ENCODE measurements at regions not wholly inside any gene's neighbourhood (a gene's known extent, or its start where the extent isn't known, plus 50 kb on each side); places are given as distances from the start of the nearest gene placed in this dataset.

DNA sequence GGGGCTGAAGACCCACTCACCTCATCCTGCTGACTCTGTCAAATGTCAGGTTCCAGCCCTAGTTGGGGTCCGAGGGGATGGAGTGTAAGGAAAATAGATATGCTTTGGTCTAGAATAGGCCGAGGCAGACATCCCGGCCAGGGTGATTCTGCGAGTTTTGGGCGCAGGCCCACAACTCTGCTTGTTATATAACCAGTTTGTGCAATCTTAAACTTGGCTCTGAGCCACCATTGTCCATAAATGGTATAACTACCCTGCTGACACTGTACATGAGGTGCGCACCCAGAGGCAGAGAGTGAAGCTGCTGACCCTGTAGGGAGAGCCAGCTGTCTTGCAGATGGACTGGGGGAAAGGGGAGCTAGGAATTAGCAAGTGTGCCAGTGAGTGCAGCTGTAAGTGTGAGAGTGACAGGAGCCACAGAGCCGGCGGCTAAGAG, 1388.8 kb downstream of the AMY1C start:
- 58% methylated on average over 8 of the region's 8 CpGs for WGBS
- Histone ChIP-seq H3K27me3 (ENCODE audit: control insufficient read depth, insufficient read depth) (no peaks in the 10 kb centered on the region), H3K4me3 (ENCODE audit: low read length) (no peak overlapping the region), H3K27ac (ENCODE audit: low read length) (no peak overlapping the region), H3K4me1 (ENCODE audit: control insufficient read depth, insufficient read depth, low read length) (no peaks in the 10 kb centered on the region), H3K9me3 (ENCODE audit: control insufficient read depth, low read length) (no peaks in the 10 kb centered on the region)
- intact Hi-C loops (cut with DNase I), result no loop called here
- peak in 1 of 2 donors; percentile 83 for ATAC-seq
- peak; percentile 17 to 76 (median 52) for DNase-seq

DNA sequence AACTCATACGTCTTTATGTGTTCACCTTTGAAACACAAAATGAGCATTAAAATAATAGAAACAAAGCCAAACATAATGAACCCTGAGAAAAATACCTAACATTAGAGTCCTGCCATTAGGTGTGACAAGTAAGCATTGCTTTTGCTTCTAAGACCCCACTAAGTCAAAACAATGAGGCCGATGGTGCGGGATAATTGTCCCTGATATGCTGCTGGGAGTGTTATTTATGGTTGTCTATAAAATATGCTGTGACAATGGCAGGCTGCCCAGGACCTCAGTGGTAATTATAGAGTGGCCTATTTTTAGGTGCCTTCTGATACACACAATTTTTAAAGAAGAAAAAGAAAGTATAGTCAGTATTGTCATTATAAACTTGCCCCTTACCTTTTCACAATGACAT, 1423.1 kb downstream of the AMY1C start:
- DNase-seq (peak in 1 of 3 donors; percentile 4), ATAC-seq (no peak)
- H3K27me3 ChIP-seq (ENCODE audit: control insufficient read depth, insufficient read depth), result no peaks in the 10 kb centered on the region
- no peaks in the 10 kb centered on the region for H3K4me1 ChIP-seq (ENCODE audit: control insufficient read depth, insufficient read depth, low read length)
- H3K27ac ChIP-seq (ENCODE audit: low read length), result no peak overlapping the region
- no peaks in the 10 kb centered on the region for H3K9me3 ChIP-seq (ENCODE audit: control insufficient read depth, low read length)
- no peak overlapping the region for H3K4me3 ChIP-seq (ENCODE audit: low read length)
- 30% methylated on average over 3 of the region's 3 CpGs for WGBS
- intact Hi-C loops (cut with DNase I), result no loop called here

DNA sequence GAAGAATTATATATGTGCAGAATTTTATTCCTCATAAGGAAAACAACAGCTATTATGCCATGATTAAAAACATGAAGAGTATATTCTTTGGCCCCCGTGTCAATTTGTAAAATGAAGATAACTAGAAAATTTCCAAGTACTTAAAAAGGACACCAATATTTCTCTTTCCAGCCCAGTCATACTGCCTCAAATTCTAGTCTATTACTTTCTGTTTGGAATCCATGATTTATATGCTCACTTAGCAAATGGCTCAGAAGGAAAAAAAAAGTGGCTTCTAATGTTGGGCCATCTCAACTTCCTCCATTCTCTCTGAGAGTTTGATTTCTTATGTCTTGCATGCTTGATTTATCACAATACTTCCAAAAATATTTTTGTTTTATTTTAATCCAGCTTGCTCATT, 1431.1 kb downstream of the AMY1C start:
- H3K27me3 ChIP-seq (ENCODE audit: control insufficient read depth, insufficient read depth), result no peaks in the 10 kb centered on the region
- H3K4me1 ChIP-seq (ENCODE audit: control insufficient read depth, insufficient read depth, low read length), result no peaks in the 10 kb centered on the region
- no peak overlapping the region for H3K27ac ChIP-seq (ENCODE audit: low read length)
- WGBS, result 75% methylated on average over 1 of the region's 1 CpG
- no peak overlapping the region for H3K4me3 ChIP-seq (ENCODE audit: low read length)
- ATAC-seq (no peak), DNase-seq (no peak)
- intact Hi-C loops (cut with DNase I), result no loop called here
- H3K9me3 ChIP-seq (ENCODE audit: control insufficient read depth, low read length), result no peaks in the 10 kb centered on the region

DNA sequence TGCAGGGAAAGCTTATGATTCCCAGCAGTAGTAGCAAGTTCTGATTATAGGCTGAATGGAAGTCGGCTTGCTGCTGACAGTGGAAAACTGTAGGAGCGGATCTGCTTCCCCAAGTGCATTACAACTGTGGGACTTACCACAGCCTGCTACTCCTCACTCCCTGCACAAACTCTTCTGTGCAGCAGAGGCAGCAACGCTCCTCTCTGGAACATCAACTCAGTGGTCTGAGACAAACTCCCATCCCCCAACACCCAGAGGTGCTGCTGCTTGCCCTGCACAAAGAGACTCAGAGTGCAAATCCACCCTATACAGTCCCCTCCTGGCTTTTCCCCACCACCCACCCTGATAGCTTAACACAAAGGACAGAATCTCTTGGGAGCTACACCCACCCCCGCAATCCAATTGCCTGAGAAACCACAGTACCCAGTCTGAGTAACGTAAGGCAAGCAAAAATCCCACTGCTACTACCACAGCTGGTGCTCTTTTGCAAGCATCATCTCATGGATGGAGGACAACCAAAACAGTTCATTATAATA, 1455.2 kb downstream of the AMY1C start:
- no peaks in the 10 kb centered on the region for H3K4me1 ChIP-seq (ENCODE audit: control insufficient read depth, insufficient read depth, low read length)
- H3K27me3 ChIP-seq (ENCODE audit: control insufficient read depth, insufficient read depth), result no peaks in the 10 kb centered on the region
- DNase-seq, result no peak
- WGBS, result 75% methylated on average over 5 of the region's 5 CpGs
- no peak overlapping the region for H3K27ac ChIP-seq (ENCODE audit: low read length)
- H3K9me3 ChIP-seq (ENCODE audit: control insufficient read depth, low read length), result no peaks in the 10 kb centered on the region
- ATAC-seq, result no peak
- intact Hi-C loops (cut with DNase I), result no loop called here
- no peak overlapping the region for H3K4me3 ChIP-seq (ENCODE audit: low read length)

DNA sequence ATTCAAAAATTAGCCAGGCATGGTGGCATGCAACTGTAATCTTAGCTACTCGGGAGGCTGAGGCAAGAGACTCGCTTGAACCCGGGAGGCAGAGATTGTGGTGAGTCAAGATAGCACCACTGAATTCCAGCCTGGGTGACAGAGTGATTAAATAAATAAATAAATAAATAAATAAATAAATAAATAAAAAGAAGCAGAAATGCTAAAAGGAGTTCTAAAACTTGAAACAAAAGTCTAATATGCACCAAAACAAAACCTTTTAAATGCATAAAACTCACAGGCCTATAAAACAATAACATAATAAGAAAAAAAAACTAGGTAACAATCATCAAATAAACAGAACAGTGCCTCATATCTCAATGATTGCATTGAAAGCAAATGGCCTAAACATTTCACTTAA, 1458.9 kb downstream of the AMY1C start:
- H3K27me3 ChIP-seq (ENCODE audit: control insufficient read depth, insufficient read depth), result no peaks in the 10 kb centered on the region
- H3K9me3 ChIP-seq (ENCODE audit: control insufficient read depth, low read length), result no peaks in the 10 kb centered on the region
- H3K27ac ChIP-seq (ENCODE audit: low read length), result no peak overlapping the region
- WGBS, result 84% methylated on average over 3 of the region's 3 CpGs
- intact Hi-C loops (cut with DNase I), result no loop called here
- no peak overlapping the region for H3K4me3 ChIP-seq (ENCODE audit: low read length)
- H3K4me1 ChIP-seq (ENCODE audit: control insufficient read depth, insufficient read depth, low read length), result no peaks in the 10 kb centered on the region
- ATAC-seq, result no peak
- DNase-seq, result no peak

DNA sequence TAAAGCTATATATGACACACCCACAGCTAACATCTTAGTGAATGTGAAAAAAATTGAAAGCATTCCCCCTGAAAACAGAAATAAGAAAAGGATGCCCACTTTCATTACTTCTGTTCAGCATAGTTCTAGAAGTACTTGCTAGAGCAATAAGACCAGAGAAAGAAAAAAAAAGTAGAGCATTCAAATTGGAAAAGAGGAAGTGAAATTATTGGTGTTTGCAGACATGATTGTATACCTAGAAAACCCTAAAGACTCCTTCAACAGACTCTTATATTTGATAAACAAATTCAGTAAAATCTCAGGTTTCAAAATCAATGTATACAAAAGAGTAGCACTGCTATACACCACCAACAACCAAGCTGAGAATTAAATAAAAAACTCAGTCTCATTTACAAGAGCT, 1461.0 kb downstream of the AMY1C start:
- H3K4me3 ChIP-seq (ENCODE audit: low read length), result no peak overlapping the region
- H3K9me3 ChIP-seq (ENCODE audit: control insufficient read depth, low read length), result no peaks in the 10 kb centered on the region
- ATAC-seq (no peak), DNase-seq (no peak)
- intact Hi-C loops (cut with DNase I), result no loop called here
- H3K27ac ChIP-seq (ENCODE audit: low read length), result no peak overlapping the region
- no peaks in the 10 kb centered on the region for H3K4me1 ChIP-seq (ENCODE audit: control insufficient read depth, insufficient read depth, low read length)
- no peaks in the 10 kb centered on the region for H3K27me3 ChIP-seq (ENCODE audit: control insufficient read depth, insufficient read depth)

DNA sequence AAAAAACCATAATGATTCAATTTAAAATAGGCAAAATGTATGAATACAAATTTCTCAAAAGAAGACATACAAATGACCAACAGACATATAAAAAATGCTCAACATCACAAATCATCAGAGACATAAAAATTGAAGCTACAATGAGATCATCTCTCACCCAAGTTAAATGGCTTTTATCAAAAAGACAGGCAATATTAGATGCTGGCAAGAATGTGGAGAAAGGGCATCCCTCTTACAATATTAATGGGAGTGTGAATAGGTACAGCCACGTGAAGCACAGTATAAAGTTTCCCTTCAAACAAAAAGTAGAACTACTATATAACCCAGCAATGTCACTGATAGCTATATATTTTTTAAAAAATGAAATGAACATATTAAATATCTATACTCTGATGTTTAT, 1481.7 kb downstream of the AMY1C start:
- no peak for ATAC-seq
- intact Hi-C loops (cut with DNase I), result no loop called here
- Histone ChIP-seq H3K27ac (ENCODE audit: low read length) (no peak overlapping the region), H3K4me3 (ENCODE audit: low read length) (no peak overlapping the region), H3K9me3 (ENCODE audit: control insufficient read depth, low read length) (no peaks in the 10 kb centered on the region), H3K27me3 (ENCODE audit: control insufficient read depth, insufficient read depth) (no peaks in the 10 kb centered on the region), H3K4me1 (ENCODE audit: control insufficient read depth, insufficient read depth, low read length) (no peaks in the 10 kb centered on the region)
- 27% methylated on average over 1 of the region's 1 CpG for WGBS
- DNase-seq, result no peak

DNA sequence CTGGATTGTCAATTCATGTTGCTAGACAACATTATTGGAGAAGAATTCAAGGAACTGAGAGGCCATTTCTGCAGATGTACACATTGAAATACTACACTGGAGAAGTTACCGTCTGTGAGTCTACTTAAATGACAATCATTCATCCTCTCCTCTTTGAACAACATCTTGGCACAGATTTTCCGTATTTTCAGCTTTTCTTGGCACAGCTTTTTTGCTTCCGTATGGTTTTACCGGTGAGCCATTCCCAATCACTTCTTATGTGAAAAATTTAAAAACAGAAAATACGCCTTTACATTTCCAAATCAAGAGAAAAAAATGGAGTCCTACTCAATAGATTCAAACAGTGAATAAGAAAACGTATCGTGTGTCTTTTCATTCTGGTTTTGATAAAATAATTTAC, 1493.7 kb downstream of the AMY1C start:
- Histone ChIP-seq H3K27me3 (ENCODE audit: control insufficient read depth, insufficient read depth) (no peaks in the 10 kb centered on the region), H3K4me1 (ENCODE audit: control insufficient read depth, insufficient read depth, low read length) (no peaks in the 10 kb centered on the region), H3K27ac (ENCODE audit: low read length) (no peak overlapping the region), H3K9me3 (ENCODE audit: control insufficient read depth, low read length) (no peaks in the 10 kb centered on the region), H3K4me3 (ENCODE audit: low read length) (no peak overlapping the region)
- intact Hi-C loops (cut with DNase I), result no loop called here
- 61% methylated on average over 7 of the region's 7 CpGs for WGBS
- ATAC-seq, result no peak
- DNase-seq, result no peak

DNA sequence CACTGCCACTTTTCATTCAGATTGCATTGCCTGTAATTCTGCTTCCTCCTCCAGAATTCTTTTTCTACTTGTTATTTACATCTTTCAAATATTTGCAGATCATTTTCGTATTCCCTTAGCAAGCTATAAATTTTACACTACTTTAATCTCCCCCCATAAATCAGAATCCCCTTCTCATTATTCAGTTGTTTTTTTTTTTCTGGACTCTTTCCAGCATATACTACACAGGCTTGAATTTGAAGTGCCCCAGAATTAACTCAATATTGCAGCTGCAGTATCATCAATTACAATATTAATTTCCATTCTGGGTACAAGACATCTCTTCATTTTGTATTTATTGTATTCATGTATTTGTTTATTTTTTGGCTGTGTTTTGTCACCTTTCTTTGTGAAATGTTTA, 1494.3 kb downstream of the AMY1C start:
- Histone ChIP-seq H3K4me3 (ENCODE audit: low read length) (no peak overlapping the region), H3K4me1 (ENCODE audit: control insufficient read depth, insufficient read depth, low read length) (no peaks in the 10 kb centered on the region), H3K27me3 (ENCODE audit: control insufficient read depth, insufficient read depth) (no peaks in the 10 kb centered on the region), H3K27ac (ENCODE audit: low read length) (no peak overlapping the region), H3K9me3 (ENCODE audit: control insufficient read depth, low read length) (no peaks in the 10 kb centered on the region)
- WGBS, result 21% methylated on average over 1 of the region's 1 CpG
- ATAC-seq, result no peak
- no peak for DNase-seq
- intact Hi-C loops (cut with DNase I), result no loop called here

DNA sequence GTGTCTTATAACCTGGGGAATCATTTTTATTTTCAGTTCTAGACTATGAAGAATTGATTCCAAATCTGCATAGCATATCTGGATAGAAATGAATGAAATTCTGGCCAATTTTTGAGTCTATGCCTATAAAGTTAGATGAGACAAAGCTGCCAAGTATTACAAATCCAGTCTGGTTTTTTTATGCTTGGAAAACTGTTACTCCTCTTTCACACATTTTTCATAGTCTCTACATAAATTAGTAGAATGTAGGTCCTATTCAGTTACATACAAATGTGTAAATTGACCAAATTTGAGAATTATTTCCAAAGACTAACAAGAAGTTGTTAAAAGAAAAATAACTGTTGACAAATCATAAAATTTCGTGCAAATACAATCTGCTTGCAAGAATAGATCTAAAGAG, 1505.2 kb downstream of the AMY1C start:
- no peak for ATAC-seq
- Histone ChIP-seq H3K4me3 (ENCODE audit: low read length) (no peak overlapping the region), H3K27me3 (ENCODE audit: control insufficient read depth, insufficient read depth) (no peaks in the 10 kb centered on the region), H3K27ac (ENCODE audit: low read length) (no peak overlapping the region), H3K9me3 (ENCODE audit: control insufficient read depth, low read length) (no peaks in the 10 kb centered on the region), H3K4me1 (ENCODE audit: control insufficient read depth, insufficient read depth, low read length) (no peaks in the 10 kb centered on the region)
- intact Hi-C loops (cut with DNase I), result no loop called here
- WGBS, result 61% methylated on average over 1 of the region's 1 CpG
- no peak for DNase-seq

DNA sequence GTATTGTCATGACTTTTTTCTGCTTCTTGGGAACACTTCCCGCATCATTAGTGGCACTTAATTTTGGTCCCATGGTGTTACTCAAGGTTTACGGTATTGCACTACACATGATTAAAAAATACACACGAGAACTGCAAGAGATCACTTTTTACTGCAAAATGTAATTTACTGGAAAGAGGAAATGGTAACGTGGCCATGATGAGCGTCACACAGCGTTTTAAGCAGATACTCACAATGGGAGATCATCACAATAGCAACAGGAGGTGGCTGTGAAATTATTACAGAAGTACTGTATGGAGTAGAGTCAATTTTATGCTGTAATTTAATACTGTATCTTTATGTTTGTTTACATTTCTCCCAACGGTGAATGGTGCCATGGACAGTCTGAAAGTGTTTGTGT, 1510.3 kb downstream of the AMY1C start:
- Histone ChIP-seq H3K4me3 (ENCODE audit: low read length) (no peak overlapping the region), H3K27me3 (ENCODE audit: control insufficient read depth, insufficient read depth) (no peaks in the 10 kb centered on the region), H3K27ac (ENCODE audit: low read length) (no peak overlapping the region), H3K4me1 (ENCODE audit: control insufficient read depth, insufficient read depth, low read length) (no peaks in the 10 kb centered on the region), H3K9me3 (ENCODE audit: control insufficient read depth, low read length) (no peaks in the 10 kb centered on the region)
- DNase-seq (no peak), ATAC-seq (no peak)
- WGBS, result 78% methylated on average over 7 of the region's 7 CpGs
- intact Hi-C loops (cut with DNase I), result no loop called here

DNA sequence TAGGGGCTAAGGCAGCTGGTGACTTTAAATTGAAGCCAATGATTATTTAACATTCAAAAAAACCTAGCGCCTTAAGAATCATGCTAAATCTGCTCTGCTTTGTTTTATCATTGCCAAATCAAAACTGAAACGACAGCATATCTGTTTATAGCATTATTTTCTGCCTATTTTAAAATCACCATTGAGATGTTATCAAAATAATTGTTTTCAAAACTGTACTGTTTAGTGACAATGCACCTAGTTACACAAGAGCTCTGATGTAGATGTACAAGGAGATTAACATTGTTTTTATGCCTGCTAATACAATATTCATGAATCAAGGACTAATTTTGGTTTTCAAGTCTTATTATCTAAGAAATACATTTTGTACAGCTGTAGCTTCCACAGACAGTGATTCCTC, 1521.3 kb downstream of the AMY1C start:
- no peak for ATAC-seq
- WGBS, result 66% methylated on average over 2 of the region's 2 CpGs
- Histone ChIP-seq H3K4me3 (ENCODE audit: low read length) (no peak overlapping the region), H3K27ac (ENCODE audit: low read length) (no peak overlapping the region), H3K27me3 (ENCODE audit: control insufficient read depth, insufficient read depth) (no peaks in the 10 kb centered on the region), H3K9me3 (ENCODE audit: control insufficient read depth, low read length) (no peaks in the 10 kb centered on the region), H3K4me1 (ENCODE audit: control insufficient read depth, insufficient read depth, low read length) (no peaks in the 10 kb centered on the region)
- DNase-seq, result no peak
- intact Hi-C loops (cut with DNase I), result no loop called here
